Islet of Langerhans (tissue), 1 donor: ENCODE measurements at regions not wholly inside any gene's neighbourhood (a gene's known extent, or its start where the extent isn't known, plus 50 kb on each side); places are given as distances from the start of the nearest gene placed in this dataset.
"Not testable (repeated sequence)": the region's sequence is repeated elsewhere in the genome, so short reads cannot be mapped to it uniquely, and the experiment has no call there.

ENCODE experiments used
- FAIRE-seq: peaks from one replicate; lab custom pipeline; 2011; peaks lifted over from hg19 to GRCh38; lab: Jason Lieb, UNC

DNA sequence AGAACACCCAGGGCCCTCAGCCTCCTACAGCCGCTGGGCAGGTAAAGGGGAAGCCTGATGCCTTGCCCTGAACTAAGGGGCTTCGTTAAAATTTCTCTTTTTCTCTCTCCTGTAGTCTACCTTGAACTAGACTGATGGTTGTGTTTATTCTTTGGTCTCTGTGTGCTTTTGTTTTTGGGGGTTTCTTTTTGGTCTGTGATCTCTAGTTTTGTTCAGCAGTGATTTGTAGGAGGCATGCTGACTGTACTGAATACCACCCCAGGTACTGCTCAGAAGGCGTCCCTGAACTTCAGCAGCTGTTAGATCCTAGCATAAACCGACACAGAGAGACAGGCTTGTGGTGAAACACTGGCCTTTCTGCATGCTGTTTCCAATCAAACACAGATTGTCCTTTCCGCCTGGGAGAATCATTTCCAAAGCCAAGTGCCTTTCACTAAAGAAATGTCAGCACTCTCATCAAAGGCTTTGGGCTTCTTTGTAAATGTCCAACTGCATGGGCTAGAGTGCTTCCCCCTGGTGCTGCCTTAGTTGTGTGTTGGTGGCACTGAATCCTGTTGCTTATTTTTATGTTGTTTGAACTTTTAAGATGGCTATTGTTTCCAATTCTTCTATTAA, 364.7 kb upstream of the SASH1 start:
- FAIRE-seq = no peak

DNA sequence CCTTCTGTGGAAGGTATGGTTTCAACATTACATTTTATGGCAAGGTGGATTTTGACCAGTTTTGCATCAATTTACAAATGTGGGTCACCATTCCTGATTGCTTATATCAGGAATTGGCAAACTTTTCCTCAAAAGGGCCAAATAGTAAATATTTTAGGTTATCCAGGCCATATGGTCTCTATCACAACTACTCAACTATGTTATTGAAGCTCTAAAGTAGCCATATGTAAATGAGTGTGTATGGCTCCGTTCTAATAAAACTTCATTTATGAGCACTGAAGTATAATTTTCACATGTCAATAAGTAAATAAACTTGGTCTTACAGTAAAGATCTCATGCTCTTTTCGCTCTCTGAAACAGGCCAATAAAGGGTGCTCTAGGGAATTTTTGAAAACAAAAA, 362.7 kb upstream of the SASH1 start:
- FAIRE-seq = no peak

DNA sequence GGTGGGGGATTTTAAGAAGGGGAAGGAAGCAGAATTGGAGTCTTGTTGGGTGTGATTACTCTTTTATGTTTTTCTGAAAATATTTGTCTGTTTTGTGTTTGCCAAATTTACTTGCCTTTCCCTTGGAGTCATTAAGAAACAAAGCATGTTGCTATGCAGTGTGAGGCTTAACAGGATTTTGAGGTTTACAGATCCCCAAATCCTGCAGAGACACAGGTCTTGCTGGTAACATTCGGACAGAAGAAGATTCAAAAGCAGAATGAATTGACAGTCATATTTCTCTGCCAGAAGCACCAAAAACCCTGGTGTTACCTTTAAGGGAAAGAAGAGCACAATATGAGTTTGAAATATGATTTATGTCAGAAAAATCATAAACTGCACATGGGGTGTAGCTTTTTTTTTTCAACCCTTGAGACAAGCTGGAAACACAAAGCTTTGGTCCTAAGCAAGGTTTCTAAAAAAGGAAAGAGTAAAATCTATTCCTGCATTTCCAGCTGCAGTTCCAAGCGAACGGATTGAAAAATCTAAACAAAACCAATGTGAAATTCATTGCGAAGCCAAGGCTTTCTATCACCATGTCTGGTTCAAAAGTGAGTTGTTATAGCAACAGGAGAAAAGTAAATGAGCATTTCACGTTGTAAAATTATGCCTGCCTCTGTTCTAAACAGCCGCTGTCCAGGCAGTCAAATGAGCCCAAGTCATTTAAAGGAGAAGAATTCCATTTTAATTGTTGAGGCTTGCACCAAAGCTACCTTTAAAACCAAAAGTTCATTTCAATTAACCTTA, 358.9 kb upstream of the SASH1 start:
- no peak for FAIRE-seq

DNA sequence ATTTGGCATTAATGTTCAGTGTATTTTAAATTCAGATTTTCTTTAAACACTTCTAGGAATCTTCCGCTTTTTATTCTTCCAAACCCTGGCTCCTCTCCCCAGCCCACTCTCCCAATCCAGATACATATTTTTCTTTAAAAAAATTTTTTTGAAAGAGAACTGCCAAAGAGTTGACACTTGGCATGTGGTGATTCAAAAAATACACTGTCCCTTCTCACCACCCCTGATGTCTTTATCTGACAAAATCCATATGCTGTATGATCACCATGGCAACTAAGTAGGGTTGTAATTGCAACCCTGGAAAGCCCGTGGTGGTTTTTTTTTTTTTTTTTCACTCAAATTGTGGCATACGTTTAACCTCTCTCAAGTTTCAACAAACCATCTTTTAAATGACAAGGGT, 355.8 kb upstream of the SASH1 start:
- FAIRE-seq = no peak

DNA sequence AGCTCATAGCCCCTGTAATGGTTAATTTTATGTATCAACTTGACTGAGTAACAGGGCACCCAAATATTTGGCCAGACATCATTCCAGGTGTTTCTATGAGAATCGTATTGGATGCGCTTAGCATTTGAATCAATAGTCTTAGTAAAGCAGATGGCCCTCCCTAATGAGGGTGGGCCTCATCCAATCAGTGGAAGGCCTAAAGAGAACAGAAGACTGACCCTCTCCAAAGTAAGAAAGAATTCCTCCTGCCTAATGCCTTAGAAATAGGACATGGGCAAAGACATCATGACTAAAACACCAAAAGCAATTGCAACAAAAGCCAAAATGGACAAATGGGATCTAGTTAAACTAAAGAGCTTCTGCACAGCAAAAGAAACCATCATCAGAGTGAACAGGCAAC, 352.5 kb upstream of the SASH1 start:
- no peak for FAIRE-seq

DNA sequence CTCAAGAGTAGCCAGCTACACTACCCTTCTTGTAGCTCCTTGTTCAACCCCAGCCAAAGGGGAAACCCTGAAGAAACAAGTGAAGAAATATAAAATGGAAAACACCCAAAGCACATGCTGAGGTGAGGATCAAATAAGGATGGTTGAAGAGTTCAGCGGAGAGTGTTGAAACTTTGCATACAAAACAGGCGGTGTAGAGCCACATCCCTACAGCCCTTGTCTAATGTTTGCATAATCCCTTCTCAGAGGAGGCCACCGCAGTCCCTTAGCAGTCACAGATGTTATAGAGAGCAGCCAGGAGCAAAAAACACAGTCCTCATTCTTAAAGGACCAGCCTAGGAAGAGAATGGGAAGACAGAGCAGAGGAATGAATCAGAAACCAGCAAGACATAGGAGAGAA, 350.7 kb upstream of the SASH1 start:
- FAIRE-seq = no peak

DNA sequence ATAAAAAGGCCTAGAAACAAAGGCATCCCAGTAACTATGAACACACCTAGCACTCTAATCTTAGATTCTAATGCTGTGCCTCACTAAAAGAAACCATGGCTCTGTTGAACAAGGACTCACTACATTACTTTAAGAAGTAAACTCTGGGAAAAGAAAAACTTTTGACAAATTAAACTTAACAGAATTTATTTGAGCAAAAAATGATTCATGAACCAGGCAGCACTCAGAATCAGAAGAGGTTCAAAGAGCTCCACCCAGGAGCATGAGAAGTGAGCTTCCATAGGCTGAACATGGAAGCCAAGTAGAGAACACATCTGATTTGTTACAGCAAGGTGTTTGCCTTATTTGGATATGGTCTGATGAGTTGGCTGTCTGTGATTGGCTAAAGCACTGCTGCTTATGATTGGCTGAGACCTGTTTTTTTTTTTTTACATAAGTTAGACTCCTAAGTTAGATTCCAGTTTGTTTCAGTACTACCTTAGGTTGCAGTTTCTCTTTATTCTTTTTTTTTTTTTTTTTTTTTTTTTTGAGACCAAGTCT, 343.6 kb upstream of the SASH1 start:
- no peak for FAIRE-seq

DNA sequence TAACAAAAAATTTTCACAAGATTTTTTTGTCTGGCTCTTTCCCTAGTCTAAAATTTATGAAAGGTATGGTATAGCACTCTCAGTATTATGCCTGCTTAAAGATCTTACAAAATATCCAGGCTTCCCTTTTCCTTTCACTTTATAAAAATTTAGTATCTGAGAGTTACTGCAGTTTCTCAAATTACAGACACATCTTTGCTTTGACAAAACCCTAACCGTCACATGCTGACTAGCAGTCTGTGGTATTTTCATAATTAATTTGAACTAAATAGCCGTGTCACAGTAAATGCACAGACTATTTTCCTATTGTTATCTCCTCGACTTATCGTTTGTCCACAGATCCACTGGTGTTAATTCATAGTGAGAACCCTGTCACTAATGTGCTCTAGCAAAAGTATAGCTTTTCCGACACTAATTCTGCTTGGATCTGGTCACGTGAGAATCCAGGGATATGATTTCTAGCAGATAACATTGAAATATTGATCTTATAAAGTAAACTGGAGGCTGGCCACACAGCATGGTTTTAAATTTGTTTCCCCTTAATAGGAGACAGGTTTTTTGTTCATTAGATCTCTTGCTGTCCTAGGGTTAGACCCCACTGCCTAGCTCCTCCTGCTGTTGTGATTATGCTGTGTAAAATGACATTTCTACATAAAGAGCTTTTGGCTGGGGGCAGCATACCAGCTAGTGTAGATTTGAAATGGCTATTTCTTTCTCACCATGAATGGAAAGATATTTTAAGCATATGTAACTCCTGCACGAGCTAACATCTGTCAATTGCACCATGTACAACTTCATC, 340.6 kb upstream of the SASH1 start:
- no peak for FAIRE-seq

DNA sequence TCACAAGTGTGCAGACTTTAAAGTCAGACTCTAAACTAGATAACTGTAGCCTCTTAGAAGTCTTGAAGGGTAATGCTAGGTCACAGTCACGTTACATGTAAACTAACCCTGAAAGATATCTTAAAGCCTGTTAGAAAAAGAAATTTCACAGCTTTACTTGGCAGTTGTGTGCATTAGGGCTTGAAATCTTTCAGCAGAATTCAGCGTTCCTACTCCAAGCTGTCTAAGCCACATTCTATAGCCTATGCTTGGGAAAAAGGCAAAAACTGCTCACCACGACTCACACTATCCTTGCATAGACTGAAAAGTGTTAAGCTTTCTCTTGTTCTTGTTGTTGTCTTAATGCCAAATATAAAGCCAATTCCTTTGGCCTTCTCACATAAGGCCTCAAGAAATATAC, 338.0 kb upstream of the SASH1 start:
- FAIRE-seq = no peak

DNA sequence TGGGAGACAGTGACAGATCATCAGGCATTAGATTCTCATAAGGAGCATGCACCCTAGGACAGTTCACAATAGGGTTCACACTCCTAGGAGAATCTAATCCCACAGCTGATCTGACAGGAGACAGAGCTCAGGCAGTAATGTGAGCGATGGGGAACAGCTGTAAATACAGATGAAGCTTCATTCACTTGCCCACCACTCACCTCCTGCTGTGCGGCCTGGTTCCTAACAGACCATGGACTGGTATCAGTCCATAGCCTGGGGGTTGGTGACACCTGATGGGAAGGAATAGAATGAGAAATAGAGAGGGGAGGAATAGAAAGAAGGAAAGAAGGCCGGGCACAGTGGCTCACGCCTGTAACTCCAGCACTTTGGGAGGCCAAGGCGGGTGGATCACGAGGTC, 336.8 kb upstream of the SASH1 start:
- no peak for FAIRE-seq

DNA sequence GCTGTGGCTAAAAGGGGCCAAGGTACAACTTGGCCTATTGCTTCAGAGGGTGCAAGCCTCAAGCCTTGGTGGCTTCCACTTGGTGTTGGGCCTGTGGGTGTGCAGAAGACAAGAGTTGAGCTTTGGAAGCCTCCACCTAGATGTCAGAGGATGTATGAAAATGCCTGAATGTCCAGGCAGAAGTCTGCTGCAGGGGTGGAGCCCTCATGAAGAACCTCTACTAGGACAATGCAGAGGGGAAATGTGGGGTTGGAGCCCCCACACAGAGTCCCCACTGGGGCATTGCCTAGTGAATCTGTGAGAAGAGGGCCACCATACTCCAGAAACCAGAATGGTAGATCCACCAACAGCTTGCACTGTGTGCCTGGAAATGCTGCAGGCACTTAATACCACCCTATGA, 332.1 kb upstream of the SASH1 start:
- not testable (repeated sequence) for FAIRE-seq

DNA sequence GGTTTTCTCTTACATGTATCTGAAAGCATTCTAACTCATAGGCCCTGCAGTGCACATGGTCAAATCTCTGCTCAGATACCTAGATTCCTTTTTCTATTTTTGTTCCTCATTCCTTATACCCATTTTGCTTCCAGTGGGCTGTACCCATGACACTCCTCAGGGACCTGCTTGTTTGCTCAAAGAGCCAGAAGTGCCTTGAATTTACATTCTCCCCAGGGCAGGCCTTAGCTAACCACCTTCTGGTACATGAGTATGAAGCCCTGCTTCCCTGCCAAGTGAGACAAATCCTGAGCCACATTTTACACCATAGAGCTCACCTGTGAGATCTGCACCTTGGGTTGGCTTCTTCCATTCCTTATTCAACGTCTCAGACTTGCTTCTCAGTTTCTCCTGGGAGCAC, 326.6 kb upstream of the SASH1 start:
- no peak for FAIRE-seq

DNA sequence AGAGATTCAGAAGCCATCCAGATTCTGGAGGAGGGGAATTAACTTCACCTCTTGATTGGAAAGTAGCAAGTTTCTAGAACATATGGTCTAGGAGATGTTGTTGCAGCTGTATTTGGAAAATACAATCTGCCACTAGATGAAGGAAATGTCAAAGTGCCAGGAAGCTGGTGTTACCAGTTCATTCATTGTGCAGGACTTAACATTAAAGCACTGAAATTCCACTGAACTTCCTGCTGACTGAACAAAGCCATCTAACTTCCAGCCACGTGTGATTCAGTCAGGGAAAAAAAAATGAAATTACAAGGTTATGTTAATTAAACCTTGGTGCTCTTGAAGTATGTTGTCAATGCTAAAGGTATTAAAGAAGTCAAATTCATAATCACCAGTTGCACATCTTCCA, 321.5 kb upstream of the SASH1 start:
- FAIRE-seq = no peak

DNA sequence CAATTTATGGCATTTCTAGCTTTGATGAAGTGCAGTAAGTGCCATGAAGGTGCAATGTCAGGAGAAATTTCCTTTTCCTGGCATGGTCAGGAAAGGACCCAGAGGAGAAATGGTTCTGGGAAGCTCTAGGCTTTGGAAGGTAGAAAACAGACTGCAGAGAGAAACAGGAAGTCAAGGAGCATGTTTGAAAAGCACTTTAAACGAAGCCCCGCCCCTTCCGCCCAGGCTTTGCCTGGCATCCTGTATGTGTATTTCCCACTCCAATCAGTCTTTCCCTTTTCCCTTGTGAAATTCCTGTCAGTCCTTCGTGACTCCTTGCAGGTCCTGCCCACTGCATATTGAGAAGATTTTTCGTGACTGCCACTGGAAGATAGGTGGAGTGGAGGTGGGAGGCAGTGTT, 320.9 kb upstream of the SASH1 start:
- FAIRE-seq = no peak

DNA sequence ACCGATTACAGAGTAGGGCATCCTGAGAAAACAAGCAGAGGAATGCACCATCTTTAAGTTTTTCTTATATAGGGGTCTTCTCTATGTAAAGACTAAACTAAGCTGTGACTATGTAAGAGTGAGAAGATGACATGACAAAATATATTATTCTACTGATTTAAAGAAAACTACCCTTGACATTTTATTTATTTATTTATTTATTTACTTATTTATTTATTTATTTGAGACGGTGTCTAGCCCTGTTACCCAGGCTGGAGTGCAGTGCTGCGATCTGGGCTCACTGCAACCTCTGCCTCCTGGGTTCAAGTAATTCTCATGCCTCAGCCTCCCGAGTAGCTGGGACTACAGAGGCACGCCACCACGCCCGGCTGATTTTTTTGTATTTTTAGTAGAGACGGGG, 320.4 kb upstream of the SASH1 start:
- not testable (repeated sequence) for FAIRE-seq

DNA sequence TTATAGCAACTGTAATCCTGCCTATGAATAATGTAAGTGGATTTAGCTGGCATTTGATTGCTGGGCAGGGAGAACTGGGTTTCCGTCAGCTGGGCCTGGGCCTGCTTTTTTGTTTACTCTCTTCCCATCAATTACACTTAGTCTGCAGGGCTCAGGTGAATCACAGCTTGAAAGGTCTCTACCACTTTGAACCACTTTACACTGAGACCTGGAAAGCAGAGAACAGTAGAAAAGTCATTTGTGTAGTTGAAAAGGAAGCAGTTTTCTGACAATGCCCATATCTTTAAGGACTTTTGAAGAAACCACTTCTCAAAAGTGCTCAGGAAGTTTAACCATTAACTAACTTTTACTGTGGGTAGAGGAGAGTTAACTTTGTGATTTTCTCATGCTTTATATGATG, 315.4 kb upstream of the SASH1 start:
- FAIRE-seq = peak; percentile 98

DNA sequence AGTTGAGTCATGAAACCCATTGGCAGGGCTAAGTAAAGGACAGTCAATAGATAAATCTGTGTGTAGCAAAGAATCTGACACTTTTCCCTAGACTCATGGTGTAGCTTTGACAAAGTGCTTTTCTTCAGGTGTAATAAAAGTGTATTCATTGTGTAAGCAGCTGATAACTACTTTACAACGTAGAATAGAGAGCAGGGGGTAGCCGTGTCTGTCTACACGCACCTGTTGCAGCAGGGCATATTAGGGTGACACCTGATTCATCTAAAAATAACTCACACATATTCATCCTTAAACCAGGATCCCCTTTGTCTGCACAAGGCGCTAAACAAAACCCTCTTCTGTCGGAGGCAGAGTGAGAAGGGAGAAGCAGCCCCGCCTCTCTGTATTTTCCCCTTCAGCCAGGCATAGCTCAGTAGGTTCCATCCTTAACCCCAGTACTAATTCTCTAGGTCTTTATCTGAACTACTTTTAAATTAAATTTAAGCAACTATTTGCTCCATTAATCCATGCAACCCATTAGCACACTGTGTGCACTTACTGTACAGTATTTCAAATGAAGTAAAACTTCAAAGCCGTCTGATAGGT, 306.7 kb upstream of the SASH1 start:
- FAIRE-seq = no peak

DNA sequence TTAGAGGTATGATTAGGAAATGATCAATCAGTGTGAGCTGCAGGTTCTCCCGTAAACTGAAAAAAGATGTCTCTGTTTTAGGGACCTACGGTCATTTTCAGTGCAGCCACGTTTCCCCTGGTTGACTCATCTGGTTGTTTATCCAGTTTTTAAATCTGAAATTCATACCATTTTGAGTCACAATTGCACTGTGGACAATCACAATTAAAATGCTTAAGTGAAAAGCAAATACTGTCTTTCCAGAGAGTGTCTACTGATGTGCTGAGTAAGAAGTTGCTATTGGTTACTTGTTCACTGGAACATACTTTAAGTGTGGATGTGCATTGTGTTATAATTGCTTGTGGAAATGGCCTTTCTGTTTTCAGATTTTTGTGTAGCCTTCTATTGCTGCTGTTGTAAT, 305.1 kb upstream of the SASH1 start:
- peak; percentile 94 for FAIRE-seq

DNA sequence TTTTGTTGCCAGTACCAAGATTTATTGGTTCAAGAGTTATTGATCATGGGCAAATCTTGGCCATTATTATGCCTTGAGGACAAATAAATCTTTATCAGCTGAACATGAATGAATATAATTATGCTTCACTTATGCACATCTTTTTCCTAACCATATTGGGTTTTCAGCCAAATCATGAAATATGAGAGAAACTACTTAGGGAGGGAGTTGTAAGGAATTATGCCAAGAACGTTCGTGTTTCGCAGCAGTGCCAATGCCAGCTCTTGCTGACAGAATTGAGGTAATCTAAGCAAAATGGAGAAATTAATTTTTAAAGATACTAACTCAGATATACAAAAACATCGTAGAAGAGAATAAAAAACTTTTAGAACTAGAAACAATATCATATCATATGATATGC, 301.1 kb upstream of the SASH1 start:
- FAIRE-seq = no peak

DNA sequence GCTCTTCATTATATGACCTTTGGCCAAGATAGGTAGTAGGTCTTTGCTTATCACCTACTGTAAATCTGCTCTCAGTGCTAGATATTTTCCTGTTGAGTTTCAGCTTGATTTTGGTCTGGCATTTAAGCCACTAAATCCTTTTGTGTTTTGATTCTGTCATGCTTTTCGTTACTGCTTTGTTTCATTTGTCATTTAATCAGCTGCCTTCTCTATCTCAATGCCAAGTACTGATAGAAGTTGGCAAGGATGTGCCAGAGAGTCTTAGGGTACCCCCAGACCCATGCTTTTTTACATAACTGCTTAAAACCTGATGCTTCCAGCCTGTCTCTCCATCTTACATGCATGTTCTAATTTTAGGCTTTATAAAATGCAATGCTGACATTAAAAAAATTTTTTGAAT, 300.1 kb upstream of the SASH1 start:
- no peak for FAIRE-seq

DNA sequence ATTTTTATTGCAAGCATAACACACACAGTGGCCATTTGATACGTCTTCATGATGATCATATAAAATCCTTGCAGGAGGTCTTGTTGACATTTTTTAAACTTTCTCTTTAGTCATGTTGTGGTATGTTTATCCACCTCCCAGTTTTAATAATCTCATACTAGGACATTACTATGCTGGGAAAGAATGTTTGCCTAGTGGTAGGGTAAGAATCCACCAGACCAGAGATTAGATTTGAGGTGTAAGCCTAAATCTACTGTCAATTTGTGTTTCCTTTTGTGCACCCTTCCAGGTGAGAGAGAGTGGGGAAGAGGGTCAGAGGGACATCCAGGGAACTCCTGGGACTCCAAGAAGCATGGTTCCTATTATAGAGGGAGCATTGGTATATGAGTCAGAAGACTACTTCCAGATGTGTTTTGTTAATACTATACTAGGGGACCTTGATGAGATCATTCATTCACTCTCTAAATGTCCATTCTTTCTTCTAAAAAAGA, 298.3 kb upstream of the SASH1 start:
- no peak for FAIRE-seq

DNA sequence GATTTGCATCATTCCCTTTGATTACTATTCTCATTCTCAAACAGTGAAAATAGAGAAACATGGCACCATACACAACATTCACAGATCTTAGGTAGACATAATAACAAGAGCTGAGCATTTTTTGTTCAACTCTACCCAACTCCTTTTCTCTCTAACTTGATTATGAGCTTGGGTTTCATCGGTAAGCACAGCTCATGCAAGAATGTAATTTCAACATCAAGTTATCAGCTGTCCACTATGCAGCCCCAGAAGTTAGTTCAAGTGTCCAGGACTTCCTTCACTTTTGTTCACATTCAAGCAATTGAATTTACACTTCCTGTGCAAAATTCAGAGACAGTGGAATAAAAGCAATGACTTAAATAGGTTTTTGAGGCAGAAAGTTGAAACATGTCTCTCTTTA, 297.7 kb upstream of the SASH1 start:
- FAIRE-seq = no peak

DNA sequence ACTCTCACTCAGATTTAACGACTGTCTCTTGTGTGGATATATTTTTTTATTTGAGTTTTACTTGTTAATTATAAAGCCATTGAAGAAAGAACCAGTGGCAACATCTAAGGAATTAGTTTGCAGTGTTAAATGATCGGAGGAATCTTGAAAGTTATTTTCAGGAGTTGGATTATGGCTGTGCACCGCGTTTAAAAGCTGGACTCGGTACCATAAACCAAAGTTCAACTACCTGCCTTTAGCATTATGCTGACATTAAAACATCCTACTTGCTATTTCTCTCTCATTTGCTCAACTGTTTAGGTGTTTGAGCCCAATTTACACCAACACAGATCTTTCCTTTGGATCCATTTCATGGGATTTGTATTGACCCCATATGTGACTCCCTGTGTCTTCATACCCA, 289.4 kb upstream of the SASH1 start:
- no peak for FAIRE-seq
